ENCODE measurements at regions not wholly inside any gene's neighbourhood (a gene's known extent, or its start where the extent isn't known, plus 50 kb on each side); places are given as distances from the start of the nearest gene placed in this dataset.

DNA sequence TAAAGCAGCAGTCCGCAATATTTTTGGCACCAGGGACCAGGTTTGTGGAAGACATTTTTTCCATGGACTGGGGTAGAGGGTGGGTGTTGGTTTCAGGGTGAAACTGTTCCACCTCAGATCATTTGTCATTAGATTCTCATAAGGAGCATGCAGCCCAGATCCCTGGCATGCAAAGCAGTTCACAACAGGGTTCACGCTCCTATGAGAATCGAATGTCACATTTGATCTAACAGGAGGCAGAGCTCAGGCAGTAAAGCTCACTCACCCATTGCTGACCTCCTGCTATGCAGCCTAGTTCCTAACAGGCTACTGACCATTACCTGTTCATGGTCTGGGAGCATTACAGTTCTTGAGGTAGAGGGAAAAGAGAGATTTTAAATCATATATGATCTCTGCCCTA lies 241.5 kb upstream of the COX7C start:
- Histone ChIP-seq H3K4me1 (no peaks in the 10 kb centered on the region), H3K27ac (no peak overlapping the region), H3K4me3 (no peak overlapping the region), H3K9me3 (no peaks in the 10 kb centered on the region), H3K36me3 (no peaks in the 10 kb centered on the region), H3K27me3 (no peaks in the 10 kb centered on the region)
- TF ChIP-seq POLR2A (IDR thresholded peaks at IDR 0.05) (no peak), EP300 (IDR thresholded peaks at IDR 0.05) (no peak), POLR2AphosphoS5 (IDR thresholded peaks at IDR 0.05) (no peak)
- TF ChIP-seq, protein P1, sequence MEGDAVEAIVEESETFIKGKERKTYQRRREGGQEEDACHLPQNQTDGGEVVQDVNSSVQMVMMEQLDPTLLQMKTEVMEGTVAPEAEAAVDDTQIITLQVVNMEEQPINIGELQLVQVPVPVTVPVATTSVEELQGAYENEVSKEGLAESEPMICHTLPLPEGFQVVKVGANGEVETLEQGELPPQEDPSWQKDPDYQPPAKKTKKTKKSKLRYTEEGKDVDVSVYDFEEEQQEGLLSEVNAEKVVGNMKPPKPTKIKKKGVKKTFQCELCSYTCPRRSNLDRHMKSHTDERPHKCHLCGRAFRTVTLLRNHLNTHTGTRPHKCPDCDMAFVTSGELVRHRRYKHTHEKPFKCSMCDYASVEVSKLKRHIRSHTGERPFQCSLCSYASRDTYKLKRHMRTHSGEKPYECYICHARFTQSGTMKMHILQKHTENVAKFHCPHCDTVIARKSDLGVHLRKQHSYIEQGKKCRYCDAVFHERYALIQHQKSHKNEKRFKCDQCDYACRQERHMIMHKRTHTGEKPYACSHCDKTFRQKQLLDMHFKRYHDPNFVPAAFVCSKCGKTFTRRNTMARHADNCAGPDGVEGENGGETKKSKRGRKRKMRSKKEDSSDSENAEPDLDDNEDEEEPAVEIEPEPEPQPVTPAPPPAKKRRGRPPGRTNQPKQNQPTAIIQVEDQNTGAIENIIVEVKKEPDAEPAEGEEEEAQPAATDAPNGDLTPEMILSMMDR (IDR thresholded peaks at IDR 0.05): no peak
- DNase-seq (no peak), ATAC-seq (ENCODE audit: low FRiP score in 2 of 2) (no peak)
- WGBS, 2 donors: 86 to 96% methylated on average over 3 of the region's 3 CpGs

- TF ChIP-seq, protein P1 (IDR thresholded peaks at IDR 0.05): no peak
- TF ChIP-seq EP300 (IDR thresholded peaks at IDR 0.05) (no peak), POLR2A (IDR thresholded peaks at IDR 0.05) (no peak), POLR2AphosphoS5 (IDR thresholded peaks at IDR 0.05) (no peak)
- 86 to 89% methylated on average over 2 of the region's 2 CpGs for WGBS, 2 donors
- DNase-seq (no peak), ATAC-seq (ENCODE audit: low FRiP score in 2 of 2) (no peak)
- Histone ChIP-seq H3K4me3 (no peak overlapping the region), H3K27me3 (no peaks in the 10 kb centered on the region), H3K9me3 (no peaks in the 10 kb centered on the region), H3K27ac (no peak overlapping the region), H3K36me3 (no peaks in the 10 kb centered on the region), H3K4me1 (no peaks in the 10 kb centered on the region)
Observed at GRCh38 chr5:86403190-86403589, 214.6 kb upstream of the COX7C start.

- TF ChIP-seq, protein P1 (IDR thresholded peaks at IDR 0.05): no peak
- TF ChIP-seq POLR2AphosphoS5 (IDR thresholded peaks at IDR 0.05): no peak
- TF ChIP-seq EP300 (IDR thresholded peaks at IDR 0.05): no peak
- TF ChIP-seq POLR2A (IDR thresholded peaks at IDR 0.05): no peak
- WGBS, 2 donors: 91 to 96% methylated on average over 1 of the region's 1 CpG
Observed at GRCh38 chr5:86404256-86404655, 213.5 kb upstream of the COX7C start.

GRCh38 chr5:86407711-86408110 lies 210.0 kb upstream of the COX7C start:
- H3K4me3 ChIP-seq: no peak overlapping the region
- 73 to 82% methylated on average over 2 of the region's 2 CpGs for WGBS, 2 donors
- DNase-seq: no peak
- ATAC-seq (ENCODE audit: low FRiP score in 2 of 2): no peak
- H3K9me3 ChIP-seq: no peaks in the 10 kb centered on the region
- no peak overlapping the region for H3K27ac ChIP-seq
- no peaks in the 10 kb centered on the region for H3K36me3 ChIP-seq
- H3K27me3 ChIP-seq: no peaks in the 10 kb centered on the region
- no peak for TF ChIP-seq POLR2A (IDR thresholded peaks at IDR 0.05)
- TF ChIP-seq, protein P1 (IDR thresholded peaks at IDR 0.05): no peak
- no peak for TF ChIP-seq POLR2AphosphoS5 (IDR thresholded peaks at IDR 0.05)
- no peak for TF ChIP-seq EP300 (IDR thresholded peaks at IDR 0.05)
- no peaks in the 10 kb centered on the region for H3K4me1 ChIP-seq

More at GRCh38 chr5:86404256-86404655, 213.5 kb upstream of the COX7C start:
- Histone ChIP-seq H3K4me3 (no peak overlapping the region), H3K36me3 (no peaks in the 10 kb centered on the region), H3K4me1 (no peaks in the 10 kb centered on the region), H3K27ac (no peak overlapping the region), H3K27me3 (no peaks in the 10 kb centered on the region), H3K9me3 (no peaks in the 10 kb centered on the region)
- no peak for ATAC-seq (ENCODE audit: low FRiP score in 2 of 2)
- DNase-seq: no peak

- TF ChIP-seq EP300 (IDR thresholded peaks at IDR 0.05) (no peak), POLR2A (IDR thresholded peaks at IDR 0.05) (no peak), POLR2AphosphoS5 (IDR thresholded peaks at IDR 0.05) (no peak)
- TF ChIP-seq, protein P1 (IDR thresholded peaks at IDR 0.05): no peak
- no peaks in the 10 kb centered on the region for H3K27me3 ChIP-seq
- 72 to 94% methylated on average over 1 of the region's 1 CpG for WGBS, 2 donors
- no peaks in the 10 kb centered on the region for H3K4me1 ChIP-seq
- no peak overlapping the region for H3K4me3 ChIP-seq
- DNase-seq: no peak
- no peak overlapping the region for H3K27ac ChIP-seq
- no peak for ATAC-seq (ENCODE audit: low FRiP score in 2 of 2)
- H3K9me3 ChIP-seq: no peaks in the 10 kb centered on the region
- no peaks in the 10 kb centered on the region for H3K36me3 ChIP-seq
Observed at GRCh38 chr5:86411596-86411995, 206.1 kb upstream of the COX7C start.

Data from upper lobe of left lung (tissue), 6 donors.